A549 (cell line): ENCODE measurements at regions not wholly inside any gene's neighbourhood (a gene's known extent, or its start where the extent isn't known, plus 50 kb on each side); places are given as distances from the start of the nearest gene placed in this dataset.
"Not testable (repeated sequence)": the region's sequence is repeated elsewhere in the genome, so short reads cannot be mapped to it uniquely, and the experiment has no call there.

Experiments
- CHD2 ChIP-seq: fragments of 150-350 bp; IDR thresholded peaks from 2 replicates; pipeline ENCODE4 v1.6.1; 2014; ENCODE audit warnings: low read length; ENCODE audit not compliant: partially characterized antibody
- TF ChIP-seq, protein P1 (sequence below): fragments of 250-450 bp; sonication (Bioruptor Pico); IDR thresholded peaks from 2 replicates; pipeline ENCODE4 v1.5.0; 2020; ENCODE audit warnings: low read depth, mild to moderate bottlenecking, moderate library complexity

GRCh38 chr11:67728163-67728571 lies 53.7 kb upstream of the ALDH3B2 start:
- TF ChIP-seq, protein P1, sequence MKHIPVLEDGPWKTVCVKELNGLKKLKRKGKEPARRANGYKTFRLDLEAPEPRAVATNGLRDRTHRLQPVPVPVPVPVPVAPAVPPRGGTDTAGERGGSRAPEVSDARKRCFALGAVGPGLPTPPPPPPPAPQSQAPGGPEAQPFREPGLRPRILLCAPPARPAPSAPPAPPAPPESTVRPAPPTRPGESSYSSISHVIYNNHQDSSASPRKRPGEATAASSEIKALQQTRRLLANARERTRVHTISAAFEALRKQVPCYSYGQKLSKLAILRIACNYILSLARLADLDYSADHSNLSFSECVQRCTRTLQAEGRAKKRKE (CRISPR knock-in tag) = not testable (repeated sequence)
- not testable (repeated sequence) for TF ChIP-seq CHD2
